ENCODE measurements at regions not wholly inside any gene's neighbourhood (a gene's known extent, or its start where the extent isn't known, plus 50 kb on each side); places are given as distances from the start of the nearest gene placed in this dataset.

GRCh38 chr2:37527361-37527760, 144.1 kb downstream of the CDC42EP3 start:
- DNase-seq (ENCODE audit: extremely low read depth in 1 of 11, low read depth in 9 of 11, low spot score in 4 of 11) = no peak

GRCh38 chr2:37529830-37530415, 141.5 kb downstream of the CDC42EP3 start:
- no peak for DNase-seq (ENCODE audit: extremely low read depth in 1 of 11, low read depth in 9 of 11, low spot score in 4 of 11)

- DNase-seq (ENCODE audit: extremely low read depth in 1 of 11, low read depth in 9 of 11, low spot score in 4 of 11) = no peak
Measured at GRCh38 chr2:37532503-37532902, 138.9 kb downstream of the CDC42EP3 start.

- DNase-seq (ENCODE audit: extremely low read depth in 1 of 11, low read depth in 9 of 11, low spot score in 4 of 11) = no peak
Measured at GRCh38 chr2:37537316-37537715, 134.1 kb downstream of the CDC42EP3 start.

- no peak for DNase-seq (ENCODE audit: extremely low read depth in 1 of 11, low read depth in 9 of 11, low spot score in 4 of 11)
Measured at GRCh38 chr2:37541516-37541915, 129.9 kb downstream of the CDC42EP3 start.

GRCh38 chr2:37543999-37544557, 127.4 kb downstream of the CDC42EP3 start:
- no peak for DNase-seq (ENCODE audit: extremely low read depth in 1 of 11, low read depth in 9 of 11, low spot score in 4 of 11)

- DNase-seq (ENCODE audit: extremely low read depth in 1 of 11, low read depth in 9 of 11, low spot score in 4 of 11) = no peak
Measured at GRCh38 chr2:37544591-37545031, 126.8 kb downstream of the CDC42EP3 start.

- no peak for DNase-seq (ENCODE audit: extremely low read depth in 1 of 11, low read depth in 9 of 11, low spot score in 4 of 11)
Measured at GRCh38 chr2:37549598-37549997, 121.8 kb downstream of the CDC42EP3 start.

GRCh38 chr2:37550190-37550589, 121.3 kb downstream of the CDC42EP3 start:
- DNase-seq (ENCODE audit: extremely low read depth in 1 of 11, low read depth in 9 of 11, low spot score in 4 of 11) = no peak

GRCh38 chr2:37551783-37552182, 119.7 kb downstream of the CDC42EP3 start:
- no peak for DNase-seq (ENCODE audit: extremely low read depth in 1 of 11, low read depth in 9 of 11, low spot score in 4 of 11)

- DNase-seq (ENCODE audit: extremely low read depth in 1 of 11, low read depth in 9 of 11, low spot score in 4 of 11) = no peak
Measured at GRCh38 chr2:37552339-37552738, 119.1 kb downstream of the CDC42EP3 start.

GRCh38 chr2:37553411-37554154, 117.9 kb downstream of the CDC42EP3 start:
- DNase-seq (ENCODE audit: extremely low read depth in 1 of 11, low read depth in 9 of 11, low spot score in 4 of 11) = no peak

- no peak for DNase-seq (ENCODE audit: extremely low read depth in 1 of 11, low read depth in 9 of 11, low spot score in 4 of 11)
Measured at GRCh38 chr2:37554155-37554510, 117.3 kb downstream of the CDC42EP3 start.

GRCh38 chr2:37554687-37555086, 116.8 kb downstream of the CDC42EP3 start:
- no peak for DNase-seq (ENCODE audit: extremely low read depth in 1 of 11, low read depth in 9 of 11, low spot score in 4 of 11)

GRCh38 chr2:37555457-37555856, 116.0 kb downstream of the CDC42EP3 start:
- no peak for DNase-seq (ENCODE audit: extremely low read depth in 1 of 11, low read depth in 9 of 11, low spot score in 4 of 11)

GRCh38 chr2:37556256-37556655, 115.2 kb downstream of the CDC42EP3 start:
- no peak for DNase-seq (ENCODE audit: extremely low read depth in 1 of 11, low read depth in 9 of 11, low spot score in 4 of 11)

- DNase-seq (ENCODE audit: extremely low read depth in 1 of 11, low read depth in 9 of 11, low spot score in 4 of 11) = no peak
Measured at GRCh38 chr2:37558623-37559022, 112.8 kb downstream of the CDC42EP3 start.

- DNase-seq (ENCODE audit: extremely low read depth in 1 of 11, low read depth in 9 of 11, low spot score in 4 of 11) = no peak
Measured at GRCh38 chr2:37560241-37560848, 111.1 kb downstream of the CDC42EP3 start.

- DNase-seq (ENCODE audit: extremely low read depth in 1 of 11, low read depth in 9 of 11, low spot score in 4 of 11) = no peak
Measured at GRCh38 chr2:37560863-37561614, 110.4 kb downstream of the CDC42EP3 start.
